ENCODE measurements at regions not wholly inside any gene's neighbourhood (a gene's known extent, or its start where the extent isn't known, plus 50 kb on each side); places are given as distances from the start of the nearest gene placed in this dataset.
"Not testable (repeated sequence)": the region's sequence is repeated elsewhere in the genome, so short reads cannot be mapped to it uniquely, and the experiment has no call there.

- DNase-seq: no peak
Observed at GRCh38 chr2:57182916-57183315, 863.7 kb upstream of the VRK2 start.

- no peak for DNase-seq
Observed at GRCh38 chr2:57185568-57185967, 861.0 kb upstream of the VRK2 start.

GRCh38 chr2:57190007-57190406, 856.6 kb upstream of the VRK2 start:
- DNase-seq: no peak

GRCh38 chr2:57199663-57200062, 846.9 kb upstream of the VRK2 start:
- DNase-seq: no peak

GRCh38 chr2:57204364-57204763, 842.2 kb upstream of the VRK2 start:
- no peak for DNase-seq

GRCh38 chr2:57205241-57205640, 841.4 kb upstream of the VRK2 start:
- no peak for DNase-seq

- DNase-seq: no peak
Observed at GRCh38 chr2:57207191-57207590, 839.4 kb upstream of the VRK2 start.

GRCh38 chr2:57209799-57210198, 836.8 kb upstream of the VRK2 start:
- no peak for DNase-seq

GRCh38 chr2:57210855-57211254, 835.8 kb upstream of the VRK2 start:
- no peak for DNase-seq

GRCh38 chr2:57217013-57217412, 829.6 kb upstream of the VRK2 start:
- no peak for DNase-seq

- no peak for DNase-seq
Observed at GRCh38 chr2:57218206-57218605, 828.4 kb upstream of the VRK2 start.

- DNase-seq: not testable (repeated sequence)
Observed at GRCh38 chr2:57229706-57230105, 816.9 kb upstream of the VRK2 start.

- not testable (repeated sequence) for DNase-seq
Observed at GRCh38 chr2:57232341-57232740, 814.3 kb upstream of the VRK2 start.

GRCh38 chr2:57251495-57251894, 795.1 kb upstream of the VRK2 start:
- not testable (repeated sequence) for DNase-seq

GRCh38 chr2:57276408-57276807, 770.2 kb upstream of the VRK2 start:
- DNase-seq: not testable (repeated sequence)

- no peak for DNase-seq
Observed at GRCh38 chr2:57278451-57278850, 768.2 kb upstream of the VRK2 start.

- no peak for DNase-seq
Observed at GRCh38 chr2:57291209-57291608, 755.4 kb upstream of the VRK2 start.

- DNase-seq: no peak
Observed at GRCh38 chr2:57296795-57297517, 749.6 kb upstream of the VRK2 start.

- DNase-seq: no peak
Observed at GRCh38 chr2:57313678-57314077, 732.9 kb upstream of the VRK2 start.

GRCh38 chr2:57314682-57315081, 731.9 kb upstream of the VRK2 start:
- no peak for DNase-seq

GRCh38 chr2:57330447-57330846, 716.2 kb upstream of the VRK2 start:
- DNase-seq: no peak

- DNase-seq: no peak
Observed at GRCh38 chr2:57333221-57333620, 713.4 kb upstream of the VRK2 start.

- no peak for DNase-seq
Observed at GRCh38 chr2:57343391-57344006, 703.1 kb upstream of the VRK2 start.

GRCh38 chr2:57368190-57368589, 678.4 kb upstream of the VRK2 start:
- DNase-seq: no peak
